GM21360 (cell line): ENCODE measurements at regions not wholly inside any gene's neighbourhood (a gene's known extent, or its start where the extent isn't known, plus 50 kb on each side); places are given as distances from the start of the nearest gene placed in this dataset.
A peak's percentile ranks its signal among the peaks of the same experiment; 100 is the strongest.

ENCODE experiments used
- ATAC-seq: cut with Tn5 transposase; IDR thresholded peaks from one replicate; pipeline ENCODE4 v1.9.1; 2021; ENCODE audit warnings: mild to moderate bottlenecking, moderate library complexity; ENCODE audit not compliant: unreplicated experiment

DNA sequence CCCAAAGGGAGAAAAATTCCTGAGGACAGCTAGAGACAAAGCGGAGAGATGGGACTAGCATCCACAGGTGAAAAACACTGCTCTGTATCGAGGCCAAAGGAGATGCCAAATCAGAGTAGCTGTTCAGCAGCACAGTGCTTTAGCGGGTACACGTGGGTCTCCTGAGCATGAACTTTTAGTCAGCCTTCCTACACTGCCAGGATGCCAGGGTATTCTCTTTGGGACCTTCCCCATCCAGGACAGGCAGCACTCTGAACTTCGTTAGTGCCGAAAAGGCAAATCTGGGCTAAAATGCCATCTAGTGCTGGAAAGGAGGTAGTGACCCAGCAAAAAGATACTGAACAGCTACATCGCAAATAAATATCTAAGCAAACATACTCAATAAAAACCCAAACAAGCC, 64.9 kb downstream of the C6orf58 start:
- peak; percentile 92 for ATAC-seq
